GM23338 (cell line): ENCODE measurements at regions not wholly inside any gene's neighbourhood (a gene's known extent, or its start where the extent isn't known, plus 50 kb on each side); places are given as distances from the start of the nearest gene placed in this dataset.

Experiments
- ATAC-seq: fragments of 200-7000 bp; cut with Tn5 transposase; 3 replicates; pipeline ENCODE4 v1.9.1; 2020
- DNase-seq: peaks from one replicate; pipeline ENCODE4 v3.0.0-alpha.2; 2015; ENCODE audit warnings: low spot score
- H2AFZ ChIP-seq: fragments of 200-600 bp; sonication (generic); 2 replicates; pipeline ENCODE4 v1.8.0; 2016; ENCODE audit warnings: antibody characterized with exemption, mild to moderate bottlenecking, moderate library complexity
- H3F3A ChIP-seq: fragments of 200-600 bp; sonication (generic); replicated peaks from 2 replicates; pipeline ENCODE4 v1.8.0; 2017; ENCODE audit warnings: antibody characterized with exemption, mixed run types, low read depth
- H3K27ac ChIP-seq: fragments of 200-600 bp; sonication (generic); 2 replicates; pipeline ENCODE4 v1.6.1; 2016; ENCODE audit warnings: low read depth
- H3K27me3 ChIP-seq: fragments of 200-600 bp; sonication (generic); 2 replicates; pipeline ENCODE4 v1.8.0; 2016; ENCODE audit warnings: mild to moderate bottlenecking, mixed run types, moderate library complexity; ENCODE audit not compliant: insufficient read depth
- H3K36me3 ChIP-seq: fragments of 200-600 bp; sonication (generic); 2 replicates; pipeline ENCODE4 v1.8.0; 2016; ENCODE audit warnings: mild to moderate bottlenecking; ENCODE audit not compliant: insufficient read depth
- H3K4me1 ChIP-seq: fragments of 200-600 bp; sonication (generic); 2 replicates; pipeline ENCODE4 v1.8.0; 2016; ENCODE audit warnings: mild to moderate bottlenecking, moderate library complexity; ENCODE audit not compliant: insufficient read depth
- H3K4me2 ChIP-seq: fragments of 200-600 bp; sonication (generic); 2 replicates; pipeline ENCODE4 v1.7.1; 2017; ENCODE audit warnings: mixed run types
- H3K4me3 ChIP-seq: fragments of 200-600 bp; sonication (generic); 2 replicates; pipeline ENCODE4 v1.6.1; 2016; ENCODE audit warnings: mixed run types
- H3K79me2 ChIP-seq: fragments of 200-600 bp; sonication (generic); replicated peaks from 2 replicates; pipeline ENCODE4 v1.8.0; 2017; ENCODE audit warnings: mild to moderate bottlenecking; ENCODE audit not compliant: insufficient read depth
- H3K9me2 ChIP-seq: fragments of 200-600 bp; sonication (generic); 2 replicates; pipeline ENCODE4 v1.8.0; 2017; ENCODE audit not compliant: insufficient read depth
- H4K20me1 ChIP-seq: fragments of 200-600 bp; sonication (generic); replicated peaks from 2 replicates; pipeline ENCODE4 v1.8.0; 2017; ENCODE audit warnings: mild to moderate bottlenecking; ENCODE audit not compliant: insufficient read depth
- H3K27ac Mint-ChIP-seq: 2 replicates; pipeline ENCODE4 v1.8.0; 2020; ENCODE audit warnings: inconsistent platforms, mild to moderate bottlenecking, moderate library complexity, mixed read lengths
- H3K27me3 Mint-ChIP-seq: 3 replicates; pipeline ENCODE4 v1.8.0; 2022; ENCODE audit warnings: low read depth, mild to moderate bottlenecking, moderate library complexity, mixed read lengths, inconsistent platforms; ENCODE audit not compliant: insufficient read depth, poor library complexity
- H3K36me3 Mint-ChIP-seq: 3 replicates; pipeline ENCODE4 v1.8.0; 2021; ENCODE audit warnings: low read depth, mild to moderate bottlenecking, inconsistent platforms, moderate library complexity, mixed read lengths
- H3K4me1 Mint-ChIP-seq: 3 replicates; pipeline ENCODE4 v1.8.0; 2020; ENCODE audit warnings: mild to moderate bottlenecking, inconsistent platforms, mixed read lengths
- H3K4me3 Mint-ChIP-seq: 3 replicates; pipeline ENCODE4 v1.8.0; 2021; ENCODE audit warnings: moderate library complexity, mild to moderate bottlenecking, inconsistent platforms, mixed read lengths
- H3K9me3 Mint-ChIP-seq: 3 replicates; pipeline ENCODE4 v1.8.0; 2020; ENCODE audit warnings: moderate library complexity, mild to moderate bottlenecking, inconsistent platforms, mixed read lengths
- ETS1 ChIP-seq: IDR thresholded peaks from 2 replicates; pipeline ENCODE4 v1.6.1; 2016; ENCODE audit warnings: antibody characterized with exemption
- EZH2phosphoT487 ChIP-seq: fragments of 200-600 bp; sonication (generic); IDR thresholded peaks from one replicate; pipeline ENCODE4 v1.8.1; 2018; ENCODE audit warnings: antibody characterized with exemption; ENCODE audit not compliant: unreplicated experiment
- JUNB ChIP-seq: IDR thresholded peaks from one replicate; pipeline ENCODE4 v1.6.1; 2016; ENCODE audit warnings: antibody characterized with exemption; ENCODE audit not compliant: unreplicated experiment
- NANOG ChIP-seq: IDR thresholded peaks from 2 replicates; pipeline ENCODE4 v1.6.1; 2016; ENCODE audit warnings: antibody characterized with exemption, borderline replicate concordance
- POLR2AphosphoS5 ChIP-seq: IDR thresholded peaks from 2 replicates; pipeline ENCODE4 v1.6.1; 2016; ENCODE audit warnings: antibody characterized with exemption, low read depth
- REST ChIP-seq: IDR thresholded peaks from one replicate; pipeline ENCODE4 v1.6.1; 2018; ENCODE audit warnings: antibody characterized with exemption; ENCODE audit not compliant: unreplicated experiment
- STAT1 ChIP-seq: IDR thresholded peaks from one replicate; pipeline ENCODE4 v1.6.1; 2016; ENCODE audit warnings: antibody characterized with exemption; ENCODE audit not compliant: unreplicated experiment
- ZNF331 ChIP-seq: fragments of 250-450 bp; sonication (Bioruptor Pico); IDR thresholded peaks from 2 replicates; pipeline ENCODE4 v1.5.0; 2020; ENCODE audit warnings: low read depth, mild to moderate bottlenecking, moderate library complexity
- ZNF462 ChIP-seq: fragments of 250-450 bp; sonication (Bioruptor Pico); IDR thresholded peaks from 2 replicates; pipeline ENCODE4 v1.5.0; 2020; ENCODE audit warnings: mild to moderate bottlenecking, moderate library complexity
- TF ChIP-seq, protein P1 (sequence below), 2 experiments: fragments of 200-600 bp in 1 of 2; sonication (generic) in 1 of 2; conservative IDR thresholded peaks; 2 replicates each; pipeline versions ENCODE4 v1.5.1 to v1.6.1; 2016 to 2017; ENCODE audit warnings: antibody characterized with exemption in 2 of 2, low read depth in 2 of 2, mild to moderate bottlenecking in 2 of 2, moderate library complexity in 1 of 2

DNA sequence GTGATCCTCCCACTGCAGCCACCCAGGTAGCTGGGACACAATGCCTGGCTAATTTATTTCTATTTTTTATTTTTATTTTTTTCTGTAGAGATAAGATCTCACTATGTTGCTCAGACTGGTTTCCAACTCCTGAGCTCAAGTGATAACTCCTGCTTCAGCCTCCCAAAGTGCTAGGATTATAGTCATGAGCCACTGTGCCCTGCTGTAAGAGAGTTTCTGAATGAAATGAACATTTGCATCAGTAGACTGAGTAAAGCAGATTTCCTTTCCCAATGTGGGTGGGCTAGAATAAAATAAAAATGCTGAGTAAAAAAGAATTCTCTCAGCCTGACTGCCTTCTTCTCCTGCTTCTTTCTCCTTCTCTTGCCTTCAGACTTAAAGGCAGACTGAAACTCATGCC, 555.4 kb upstream of the PITX2 start (continued):
- TF ChIP-seq, protein P1, sequence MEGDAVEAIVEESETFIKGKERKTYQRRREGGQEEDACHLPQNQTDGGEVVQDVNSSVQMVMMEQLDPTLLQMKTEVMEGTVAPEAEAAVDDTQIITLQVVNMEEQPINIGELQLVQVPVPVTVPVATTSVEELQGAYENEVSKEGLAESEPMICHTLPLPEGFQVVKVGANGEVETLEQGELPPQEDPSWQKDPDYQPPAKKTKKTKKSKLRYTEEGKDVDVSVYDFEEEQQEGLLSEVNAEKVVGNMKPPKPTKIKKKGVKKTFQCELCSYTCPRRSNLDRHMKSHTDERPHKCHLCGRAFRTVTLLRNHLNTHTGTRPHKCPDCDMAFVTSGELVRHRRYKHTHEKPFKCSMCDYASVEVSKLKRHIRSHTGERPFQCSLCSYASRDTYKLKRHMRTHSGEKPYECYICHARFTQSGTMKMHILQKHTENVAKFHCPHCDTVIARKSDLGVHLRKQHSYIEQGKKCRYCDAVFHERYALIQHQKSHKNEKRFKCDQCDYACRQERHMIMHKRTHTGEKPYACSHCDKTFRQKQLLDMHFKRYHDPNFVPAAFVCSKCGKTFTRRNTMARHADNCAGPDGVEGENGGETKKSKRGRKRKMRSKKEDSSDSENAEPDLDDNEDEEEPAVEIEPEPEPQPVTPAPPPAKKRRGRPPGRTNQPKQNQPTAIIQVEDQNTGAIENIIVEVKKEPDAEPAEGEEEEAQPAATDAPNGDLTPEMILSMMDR (conservative IDR thresholded peaks at IDR 0.05; ENCODE audit: low read depth in 2 of 2), result no peak
- TF ChIP-seq ZNF331 (CRISPR knock-in tag) (no peak), JUNB (no peak)

DNA sequence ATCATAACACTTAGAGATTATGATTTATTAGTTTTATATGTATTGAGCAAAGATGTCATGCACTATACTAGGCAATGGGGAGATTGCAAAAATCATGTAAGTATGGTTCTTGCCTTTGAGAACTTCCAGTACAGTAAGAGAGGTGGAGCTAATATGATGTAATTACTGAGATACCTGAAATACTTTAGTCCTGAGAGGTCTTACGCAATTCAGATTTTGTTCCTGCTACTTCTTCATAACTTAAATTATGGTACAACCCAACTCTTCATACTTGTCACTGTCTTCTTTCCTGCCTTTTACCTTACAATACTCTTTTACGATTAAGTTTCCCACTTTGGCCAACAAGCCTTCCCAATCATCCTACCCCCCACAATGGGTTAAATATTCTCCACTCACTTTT, 564.2 kb upstream of the PITX2 start:
- H3K4me2 ChIP-seq, result no peak overlapping the region
- no peak for ATAC-seq
- no peak overlapping the region for H3K27ac Mint-ChIP-seq
- no peaks in the 10 kb centered on the region for H3K4me1 Mint-ChIP-seq
- peaks cover 22% of the 10 kb centered on the region for H3K9me3 Mint-ChIP-seq
- H3K36me3 ChIP-seq, result peaks cover 3% of the 10 kb centered on the region; the same call in 1 of the 2 replicates
- no peaks in the 10 kb centered on the region for H3F3A ChIP-seq
- DNase-seq, result no peak
- H3K9me2 ChIP-seq, result no peaks in the 10 kb centered on the region
- no peak overlapping the region for H3K4me3 Mint-ChIP-seq
- peaks cover 13% of the 10 kb centered on the region for H3K36me3 Mint-ChIP-seq
- H3K4me1 ChIP-seq, result no peaks in the 10 kb centered on the region
- no peaks in the 10 kb centered on the region for H4K20me1 ChIP-seq
- no peak overlapping the region for H3K27ac ChIP-seq
- H3K79me2 ChIP-seq, result no peaks in the 10 kb centered on the region
- no peaks in the 10 kb centered on the region for H3K27me3 ChIP-seq
- no peaks in the 10 kb centered on the region for H3K27me3 Mint-ChIP-seq
- no peak overlapping the region for H2AFZ ChIP-seq
- no peak overlapping the region for H3K4me3 ChIP-seq
- TF ChIP-seq JUNB, result no peak
- no peak for TF ChIP-seq STAT1
- TF ChIP-seq ZNF331 (CRISPR knock-in tag), result no peak
- TF ChIP-seq ZNF462 (CRISPR knock-in tag), result no peak
- TF ChIP-seq POLR2AphosphoS5, result no peak
- TF ChIP-seq REST, result no peak
- no peak for TF ChIP-seq NANOG
- TF ChIP-seq ETS1, result no peak
- no peak for TF ChIP-seq EZH2phosphoT487
- TF ChIP-seq, protein P1 (conservative IDR thresholded peaks at IDR 0.05; ENCODE audit: low read depth in 2 of 2), result no peak
